ENCODE measurements at regions not wholly inside any gene's neighbourhood (a gene's known extent, or its start where the extent isn't known, plus 50 kb on each side); places are given as distances from the start of the nearest gene placed in this dataset.

DNA sequence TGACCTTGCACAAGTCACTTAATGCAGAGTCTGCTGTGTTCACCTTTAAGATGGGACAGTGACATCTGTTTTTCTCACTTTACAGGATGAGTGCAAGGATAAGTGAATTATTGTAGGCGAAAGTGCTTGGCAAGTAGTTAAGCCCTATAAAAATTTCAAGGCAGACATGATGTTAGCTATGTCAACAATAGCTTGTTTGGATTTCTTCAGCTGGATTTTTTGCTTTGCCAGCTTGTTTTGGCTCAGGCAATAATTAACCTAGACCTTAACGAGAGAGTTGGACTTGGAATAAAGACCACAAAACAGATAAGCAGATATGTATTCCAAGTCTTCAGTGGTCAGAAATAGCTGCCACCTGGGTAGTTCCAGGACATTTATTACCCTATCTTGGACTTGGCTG, 255.2 kb downstream of the ARL4A start:
- CTCF ChIA-PET = no interaction called here
- H3K27ac Mint-ChIP-seq = no peak overlapping the region
- H3K4me1 Mint-ChIP-seq = no peaks in the 10 kb centered on the region
- H3K27me3 Mint-ChIP-seq = no peaks in the 10 kb centered on the region
- H3K27ac ChIP-seq (ENCODE audit: low read length in 2 of 2) = no peak overlapping the region
- no peak overlapping the region for H3K4me3 ChIP-seq (ENCODE audit: control extremely low read depth in 1 of 5, extremely low read depth in 1 of 5, insufficient read depth in 1 of 5, low read depth in 2 of 5, low read length in 4 of 5)
- no peak overlapping the region for H3K4me3 Mint-ChIP-seq
- POLR2A ChIA-PET = no interaction called here
- DNase-seq = no peak
- H3K4me2 ChIP-seq (replicated peaks; ENCODE audit: low read depth, low read length, poor library complexity, severe bottlenecking) = no peak overlapping the region
- no peak overlapping the region for H3K9ac ChIP-seq (ENCODE audit: low read length)
- no peaks in the 10 kb centered on the region for H3K36me3 ChIP-seq (replicated peaks in 1 of 2; ENCODE audit: control extremely low read depth in 1 of 2, control insufficient read depth in 1 of 2, extremely low read depth in 1 of 2, insufficient read depth in 2 of 2, low read length in 1 of 2)
- no peaks in the 10 kb centered on the region for H4K20me1 ChIP-seq (ENCODE audit: control insufficient read depth, insufficient read depth, low read length, poor library complexity, severe bottlenecking)
- H3K79me2 ChIP-seq (ENCODE audit: control insufficient read depth, insufficient read depth, low read length) = no peaks in the 10 kb centered on the region
- no peak overlapping the region for H2AFZ ChIP-seq (ENCODE audit: insufficient read depth, low read depth, low read length, poor library complexity, severe bottlenecking)
- H3K9me3 Mint-ChIP-seq (ENCODE audit: insufficient read depth) = no peaks in the 10 kb centered on the region
- peaks cover 0 to 8% (median 0%) of the 10 kb centered on the region in 3 donors for H3K9me3 ChIP-seq (ENCODE audit: control extremely low read depth in 1 of 3, control insufficient read depth in 2 of 3, insufficient read depth in 1 of 3, low read length in 2 of 3)
- no peaks in the 10 kb centered on the region for H3K27me3 ChIP-seq (replicated peaks in 1 of 4; ENCODE audit: control extremely low read depth in 1 of 4, control insufficient read depth in 3 of 4, insufficient read depth in 4 of 4, low read length in 3 of 4)
- TF ChIP-seq EZH2 (IDR thresholded peaks at IDR 0.05; ENCODE audit: borderline replicate concordance, insufficient read depth, low read depth, low read length, poor library complexity, severe bottlenecking) = no peak
- TF ChIP-seq, protein P1, sequence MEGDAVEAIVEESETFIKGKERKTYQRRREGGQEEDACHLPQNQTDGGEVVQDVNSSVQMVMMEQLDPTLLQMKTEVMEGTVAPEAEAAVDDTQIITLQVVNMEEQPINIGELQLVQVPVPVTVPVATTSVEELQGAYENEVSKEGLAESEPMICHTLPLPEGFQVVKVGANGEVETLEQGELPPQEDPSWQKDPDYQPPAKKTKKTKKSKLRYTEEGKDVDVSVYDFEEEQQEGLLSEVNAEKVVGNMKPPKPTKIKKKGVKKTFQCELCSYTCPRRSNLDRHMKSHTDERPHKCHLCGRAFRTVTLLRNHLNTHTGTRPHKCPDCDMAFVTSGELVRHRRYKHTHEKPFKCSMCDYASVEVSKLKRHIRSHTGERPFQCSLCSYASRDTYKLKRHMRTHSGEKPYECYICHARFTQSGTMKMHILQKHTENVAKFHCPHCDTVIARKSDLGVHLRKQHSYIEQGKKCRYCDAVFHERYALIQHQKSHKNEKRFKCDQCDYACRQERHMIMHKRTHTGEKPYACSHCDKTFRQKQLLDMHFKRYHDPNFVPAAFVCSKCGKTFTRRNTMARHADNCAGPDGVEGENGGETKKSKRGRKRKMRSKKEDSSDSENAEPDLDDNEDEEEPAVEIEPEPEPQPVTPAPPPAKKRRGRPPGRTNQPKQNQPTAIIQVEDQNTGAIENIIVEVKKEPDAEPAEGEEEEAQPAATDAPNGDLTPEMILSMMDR (IDR thresholded peaks at IDR 0.05) = no peak
- 100% methylated on average over 1 of the region's 2 CpGs for WGBS (ENCODE audit: insufficient coverage)
- intact Hi-C loops (cut with micrococcal nuclease) = no loop called here
- no peaks in the 10 kb centered on the region for H3K4me1 ChIP-seq (ENCODE audit: control insufficient read depth in 2 of 2, insufficient read depth in 2 of 2, low read length in 2 of 2)
- no peak for ATAC-seq (ENCODE audit: low read depth)

DNA sequence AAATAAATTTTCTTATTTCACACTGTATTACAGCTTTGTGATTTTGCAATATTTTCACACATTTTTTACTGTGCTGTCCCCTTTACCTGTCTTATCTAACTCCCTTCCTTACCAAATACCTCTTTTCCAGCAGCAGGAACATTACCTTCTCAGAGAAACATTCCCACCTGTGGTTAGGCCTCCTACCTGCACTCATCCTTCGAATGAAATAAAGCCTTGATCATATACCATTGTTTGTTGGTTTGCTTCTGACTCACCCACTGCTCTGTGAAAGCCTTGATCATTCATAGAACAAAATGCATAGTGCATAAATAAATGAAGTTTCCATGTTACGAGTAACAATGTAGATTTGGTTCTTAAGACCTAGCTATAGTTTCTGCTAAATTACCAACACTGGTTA, 256.3 kb downstream of the ARL4A start:
- CTCF ChIA-PET = no interaction called here
- Histone ChIP-seq H3K4me2 (replicated peaks; ENCODE audit: low read depth, low read length, poor library complexity, severe bottlenecking) (no peak overlapping the region), H3K9ac (ENCODE audit: low read length) (no peak overlapping the region), H3K79me2 (ENCODE audit: control insufficient read depth, insufficient read depth, low read length) (no peaks in the 10 kb centered on the region), H3K9me3 (ENCODE audit: control extremely low read depth in 1 of 3, control insufficient read depth in 2 of 3, insufficient read depth in 1 of 3, low read length in 2 of 3) (peaks cover 0 to 8% (median 0%) of the 10 kb centered on the region in 3 donors), H3K27ac (ENCODE audit: low read length in 2 of 2) (no peak overlapping the region), H3K4me1 (ENCODE audit: control insufficient read depth in 2 of 2, insufficient read depth in 2 of 2, low read length in 2 of 2) (no peaks in the 10 kb centered on the region), H3K36me3 (replicated peaks in 1 of 2; ENCODE audit: control extremely low read depth in 1 of 2, control insufficient read depth in 1 of 2, extremely low read depth in 1 of 2, insufficient read depth in 2 of 2, low read length in 1 of 2) (no peaks in the 10 kb centered on the region), H2AFZ (ENCODE audit: insufficient read depth, low read depth, low read length, poor library complexity, severe bottlenecking) (no peak overlapping the region), H3K27me3 (replicated peaks in 1 of 4; ENCODE audit: control extremely low read depth in 1 of 4, control insufficient read depth in 3 of 4, insufficient read depth in 4 of 4, low read length in 3 of 4) (no peaks in the 10 kb centered on the region), H3K4me3 (ENCODE audit: control extremely low read depth in 1 of 5, extremely low read depth in 1 of 5, insufficient read depth in 1 of 5, low read depth in 2 of 5, low read length in 4 of 5) (no peak overlapping the region), H4K20me1 (ENCODE audit: control insufficient read depth, insufficient read depth, low read length, poor library complexity, severe bottlenecking) (no peaks in the 10 kb centered on the region)
- intact Hi-C loops (cut with micrococcal nuclease) = no loop called here
- Mint-ChIP-seq H3K27me3 (no peaks in the 10 kb centered on the region), H3K9me3 (ENCODE audit: insufficient read depth) (no peaks in the 10 kb centered on the region), H3K4me3 (no peak overlapping the region), H3K27ac (no peak overlapping the region), H3K4me1 (no peaks in the 10 kb centered on the region)
- no peak for TF ChIP-seq EZH2 (IDR thresholded peaks at IDR 0.05; ENCODE audit: borderline replicate concordance, insufficient read depth, low read depth, low read length, poor library complexity, severe bottlenecking)
- TF ChIP-seq, protein P1 (IDR thresholded peaks at IDR 0.05) = no peak
- no CpG with 5 or more reads among the region's 2 CpGs for WGBS (ENCODE audit: insufficient coverage)
- DNase-seq = no peak
- POLR2A ChIA-PET = no interaction called here
- ATAC-seq (ENCODE audit: low read depth) = no peak
